Suprapubic skin (tissue), 4 donors: ENCODE measurements at regions not wholly inside any gene's neighbourhood (a gene's known extent, or its start where the extent isn't known, plus 50 kb on each side); places are given as distances from the start of the nearest gene placed in this dataset.

Experiments used
- EP300 ChIP-seq: sonication (generic); formaldehyde crosslinking; IDR thresholded peaks from one replicate; pipeline ENCODE4 v1.6.1; 2017; ENCODE audit warnings: antibody characterized with exemption
- POLR2A ChIP-seq, 2 donors: fragments of 450-650 bp; IDR thresholded peaks; one replicate each; pipeline ENCODE4 v1.6.1; 2017; ENCODE audit warnings: antibody characterized with exemption in 2 of 2, mild to moderate bottlenecking in 2 of 2, moderate library complexity in 2 of 2
- POLR2AphosphoS5 ChIP-seq, 3 donors: sonication (generic); formaldehyde crosslinking; IDR thresholded peaks; one replicate each; pipeline ENCODE4 v1.6.1; 2017; ENCODE audit warnings: antibody characterized with exemption in 3 of 3
- TF ChIP-seq, protein P1 (sequence below), 2 donors: fragments of 200-600 bp in 1 of 2; fragments of 450-650 bp in 1 of 2; sonication (generic) in 1 of 2; IDR thresholded peaks; one replicate each; pipeline ENCODE4 v1.5.1; 2016 to 2019; ENCODE audit warnings: antibody characterized with exemption in 2 of 2, mild to moderate bottlenecking in 1 of 2, moderate library complexity in 1 of 2

DNA sequence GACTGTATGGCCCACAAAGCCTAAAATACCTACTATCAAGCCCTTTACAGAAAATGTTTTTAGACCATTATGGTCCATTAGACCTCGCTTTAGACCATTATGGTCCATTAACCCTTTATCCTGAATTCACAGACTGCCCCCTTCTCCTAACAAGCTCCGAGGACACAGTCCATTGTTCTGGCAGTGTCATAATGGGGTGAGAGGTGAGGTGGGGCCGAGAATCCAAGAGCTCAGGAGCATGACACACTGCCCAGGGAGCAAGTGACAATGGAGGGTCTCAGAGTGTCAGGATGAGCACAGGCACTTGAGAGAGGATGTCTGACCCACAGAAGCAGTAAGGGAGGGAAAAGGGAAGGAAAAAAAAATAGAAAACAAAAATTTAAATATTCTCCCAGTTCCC is 212.4 kb upstream of the NT5E start:
- TF ChIP-seq, protein P1, sequence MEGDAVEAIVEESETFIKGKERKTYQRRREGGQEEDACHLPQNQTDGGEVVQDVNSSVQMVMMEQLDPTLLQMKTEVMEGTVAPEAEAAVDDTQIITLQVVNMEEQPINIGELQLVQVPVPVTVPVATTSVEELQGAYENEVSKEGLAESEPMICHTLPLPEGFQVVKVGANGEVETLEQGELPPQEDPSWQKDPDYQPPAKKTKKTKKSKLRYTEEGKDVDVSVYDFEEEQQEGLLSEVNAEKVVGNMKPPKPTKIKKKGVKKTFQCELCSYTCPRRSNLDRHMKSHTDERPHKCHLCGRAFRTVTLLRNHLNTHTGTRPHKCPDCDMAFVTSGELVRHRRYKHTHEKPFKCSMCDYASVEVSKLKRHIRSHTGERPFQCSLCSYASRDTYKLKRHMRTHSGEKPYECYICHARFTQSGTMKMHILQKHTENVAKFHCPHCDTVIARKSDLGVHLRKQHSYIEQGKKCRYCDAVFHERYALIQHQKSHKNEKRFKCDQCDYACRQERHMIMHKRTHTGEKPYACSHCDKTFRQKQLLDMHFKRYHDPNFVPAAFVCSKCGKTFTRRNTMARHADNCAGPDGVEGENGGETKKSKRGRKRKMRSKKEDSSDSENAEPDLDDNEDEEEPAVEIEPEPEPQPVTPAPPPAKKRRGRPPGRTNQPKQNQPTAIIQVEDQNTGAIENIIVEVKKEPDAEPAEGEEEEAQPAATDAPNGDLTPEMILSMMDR (IDR thresholded peaks at IDR 0.05), result no peak
- TF ChIP-seq POLR2A (IDR thresholded peaks at IDR 0.05) (no peak), EP300 (no peak), POLR2AphosphoS5 (IDR thresholded peaks at IDR 0.05) (no peak)
